H1 (cell line): ENCODE measurements at regions not wholly inside any gene's neighbourhood (a gene's known extent, or its start where the extent isn't known, plus 50 kb on each side); places are given as distances from the start of the nearest gene placed in this dataset.

Source experiments
- CBX5 ChIP-seq: fragments of 300-800, 300-1000 bp; sonication (generic); IDR thresholded peaks from 2 replicates; pipeline ENCODE4 v1.7.1; 2016; ENCODE audit warnings: antibody characterized with exemption, low read length, low read depth
- CBX8 ChIP-seq: fragments of 300-800, 300-1000 bp; sonication (generic); IDR thresholded peaks from 2 replicates; pipeline ENCODE4 v1.7.1; 2016; ENCODE audit warnings: low read depth, low read length, borderline replicate concordance
- CREB1 ChIP-seq: IDR thresholded peaks from 2 replicates; pipeline ENCODE4 v1.6.1; 2012; ENCODE audit warnings: inconsistent platforms
- GTF2F1 ChIP-seq: IDR thresholded peaks from 2 replicates; pipeline ENCODE4 v1.6.1; 2012; ENCODE audit warnings: low read depth, low read length, improper control_type of control experiment, borderline replicate concordance

- TF ChIP-seq CBX8 (no peak), CREB1 (no peak), CBX5 (no peak), GTF2F1 (no peak)
These were observed 2291.6 kb upstream of the WWC1 start (continued) for GRCh38 chr5:165999693-166000320.
